Stimulated activated CD4-positive, alpha-beta T cell treated with anti-CD3 and anti-CD28 coated beads, Interleukin-15, amount 100 ng/mL, for 48 hours (primary cell): ENCODE measurements at regions not wholly inside any gene's neighbourhood (a gene's known extent, or its start where the extent isn't known, plus 50 kb on each side); places are given as distances from the start of the nearest gene placed in this dataset.
"Not testable (repeated sequence)": the region's sequence is repeated elsewhere in the genome, so short reads cannot be mapped to it uniquely, and the experiment has no call there.

ENCODE experiments used
- DNase-seq, 2 donors: peaks; one replicate each; pipeline ENCODE4 v3.0.0-alpha.2; 2020; ENCODE audit warnings: low read depth in 2 of 2

GRCh38 chr2:18045230-18045629 lies 166.8 kb downstream of the KCNS3 start:
- no peak for DNase-seq

GRCh38 chr2:18017381-18017780 lies 138.9 kb downstream of the KCNS3 start:
- not testable (repeated sequence) for DNase-seq

DNA sequence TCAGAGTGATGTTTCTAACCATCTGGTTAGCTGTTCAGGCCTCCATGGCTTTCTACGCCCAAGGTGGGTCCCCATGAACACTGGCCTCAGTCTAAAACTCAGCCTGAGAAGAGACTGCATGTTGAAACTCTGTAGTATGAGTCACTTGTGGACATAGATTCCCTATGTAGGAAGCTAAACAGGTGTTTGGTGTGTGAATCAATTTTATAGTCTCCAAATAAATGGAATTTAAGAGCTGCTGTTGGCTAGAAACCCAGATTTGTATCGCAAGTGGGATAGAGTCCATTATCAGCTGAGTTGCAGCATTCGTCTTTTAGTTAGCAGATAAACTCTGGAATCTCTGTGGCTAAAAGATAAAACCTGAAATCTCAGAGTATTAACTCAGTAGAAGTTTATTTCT lies 131.4 kb downstream of the KCNS3 start:
- DNase-seq, result no peak

DNA sequence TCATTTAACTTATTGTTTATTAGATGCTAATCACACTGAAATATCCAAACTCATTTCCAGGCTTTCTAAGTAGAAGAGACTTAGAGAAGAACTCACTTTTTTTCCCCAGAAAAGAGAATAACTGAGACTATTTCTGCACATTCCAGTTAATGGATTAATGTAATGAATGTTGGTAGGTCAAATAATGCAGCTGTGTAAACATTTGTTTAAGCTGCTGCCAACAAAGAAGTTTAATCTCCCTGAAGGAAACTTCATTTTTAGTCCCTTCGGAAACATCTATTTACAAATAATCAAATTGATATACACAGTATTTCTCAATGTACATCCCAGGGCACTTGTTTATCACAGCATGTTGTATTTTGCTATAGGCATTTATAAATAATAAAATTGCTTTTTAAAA lies 126.9 kb downstream of the KCNS3 start:
- no peak for DNase-seq

- no peak for DNase-seq
Measured at GRCh38 chr2:18001671-18002070, 123.2 kb downstream of the KCNS3 start.

DNA sequence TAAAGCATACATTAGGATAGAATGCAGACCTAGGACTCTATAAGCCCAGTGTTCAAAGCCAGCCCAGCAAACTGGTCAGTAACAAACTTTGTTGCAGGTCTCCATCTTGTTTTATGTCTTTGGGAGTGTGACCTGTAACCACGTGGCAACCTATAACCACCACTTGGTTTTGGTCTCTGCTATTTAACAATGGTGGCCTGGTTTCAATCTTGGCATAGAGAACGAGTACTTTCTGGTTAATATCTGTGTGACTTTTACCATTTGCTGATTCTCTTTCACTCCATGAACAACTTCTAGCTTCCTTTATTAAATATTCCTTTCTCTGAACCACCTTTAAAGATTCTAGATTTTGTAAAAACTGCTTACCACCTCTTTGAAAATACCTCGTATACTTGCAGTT lies 118.5 kb downstream of the KCNS3 start:
- DNase-seq, result no peak

DNA sequence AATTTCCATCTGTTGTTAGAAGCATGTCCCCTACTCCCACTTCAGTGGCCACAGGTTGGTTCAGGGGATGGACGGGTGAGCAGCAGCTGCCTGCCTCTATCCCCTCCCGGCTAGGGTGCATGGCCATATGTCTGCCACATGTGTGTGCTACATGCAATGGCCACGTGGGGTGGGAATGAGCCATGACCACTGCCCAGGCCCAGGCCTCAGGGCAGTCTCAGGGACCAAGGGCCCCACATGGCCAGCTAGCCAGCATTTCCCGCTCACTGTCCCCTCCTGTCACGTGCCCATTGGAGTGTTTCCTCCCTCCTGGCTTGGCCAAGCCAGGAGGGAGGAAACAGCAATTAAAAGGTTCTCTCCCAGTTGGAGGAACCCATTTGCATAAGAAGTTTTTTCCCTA lies 117.1 kb downstream of the KCNS3 start:
- DNase-seq, result no peak
